ENCODE measurements at regions not wholly inside any gene's neighbourhood (a gene's known extent, or its start where the extent isn't known, plus 50 kb on each side); places are given as distances from the start of the nearest gene placed in this dataset.

DNA sequence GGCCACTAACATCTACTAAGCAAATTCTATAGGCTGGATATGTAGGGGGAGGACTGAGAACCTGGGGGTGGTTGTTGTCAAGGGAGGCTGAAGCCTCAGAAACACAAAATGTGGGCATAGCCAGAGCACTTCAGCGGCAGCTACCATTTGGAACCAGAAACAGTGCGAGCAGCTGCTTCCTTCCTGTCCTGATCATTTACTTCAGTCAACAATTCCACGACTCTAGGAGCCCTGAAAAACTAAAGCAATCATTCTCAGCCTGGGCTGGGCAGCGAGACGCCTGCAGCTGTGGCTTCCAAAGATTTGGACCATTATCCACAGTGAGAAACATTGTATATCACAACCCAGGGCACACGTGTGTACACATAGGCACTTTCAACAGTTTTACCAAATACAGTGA, 93.9 kb upstream of the WSCD1 start (continued):
- TF ChIP-seq IRF1 (CRISPR knock-in tag; IDR thresholded peaks at IDR 0.05) = no peak
- TF ChIP-seq ZNF396 (CRISPR knock-in tag; IDR thresholded peaks at IDR 0.05; ENCODE audit: borderline replicate concordance) = no peak

DNA sequence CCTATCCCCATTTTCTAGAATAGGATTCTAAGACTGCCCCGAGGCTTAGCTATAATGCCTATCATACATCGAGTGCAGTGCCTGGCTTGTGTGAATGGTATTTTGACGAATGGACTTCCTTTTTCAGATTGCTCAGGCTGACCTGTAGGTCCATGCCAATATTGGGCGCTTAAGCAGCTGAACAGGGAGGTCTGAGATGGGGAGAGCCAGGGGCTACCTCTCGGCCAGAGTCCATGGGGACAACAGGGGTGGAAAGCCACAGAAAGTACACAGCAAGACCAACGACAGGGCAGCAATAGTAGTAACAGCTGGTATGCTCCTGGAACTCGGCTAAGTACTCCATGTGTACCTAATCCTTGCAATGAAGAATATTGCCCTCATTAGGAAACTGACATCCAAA, 91.7 kb upstream of the WSCD1 start:
- Mint-ChIP-seq H3K27ac (no peak overlapping the region), H3K4me1 (no peaks in the 10 kb centered on the region), H3K27me3 (ENCODE audit: low read depth) (no peaks in the 10 kb centered on the region; the same call in 1 of the 2 replicates), H3K36me3 (peaks cover 10% of the 10 kb centered on the region; the same call in 1 of the 2 replicates), H3K4me3 (no peak overlapping the region), H3K9me3 (peaks cover 24% of the 10 kb centered on the region)
- POLR2A ChIA-PET = no interaction called here
- DNase-seq (ENCODE audit: low spot score) = no peak
- no peak for ATAC-seq
- CTCF ChIA-PET = no interaction called here
- TF ChIP-seq, protein P1, sequence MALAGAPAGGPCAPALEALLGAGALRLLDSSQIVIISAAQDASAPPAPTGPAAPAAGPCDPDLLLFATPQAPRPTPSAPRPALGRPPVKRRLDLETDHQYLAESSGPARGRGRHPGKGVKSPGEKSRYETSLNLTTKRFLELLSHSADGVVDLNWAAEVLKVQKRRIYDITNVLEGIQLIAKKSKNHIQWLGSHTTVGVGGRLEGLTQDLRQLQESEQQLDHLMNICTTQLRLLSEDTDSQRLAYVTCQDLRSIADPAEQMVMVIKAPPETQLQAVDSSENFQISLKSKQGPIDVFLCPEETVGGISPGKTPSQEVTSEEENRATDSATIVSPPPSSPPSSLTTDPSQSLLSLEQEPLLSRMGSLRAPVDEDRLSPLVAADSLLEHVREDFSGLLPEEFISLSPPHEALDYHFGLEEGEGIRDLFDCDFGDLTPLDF (CRISPR knock-in tag; IDR thresholded peaks at IDR 0.05) = no peak
- TF ChIP-seq HMGA2 (CRISPR knock-in tag; IDR thresholded peaks at IDR 0.05) = no peak
- TF ChIP-seq, protein P2, sequence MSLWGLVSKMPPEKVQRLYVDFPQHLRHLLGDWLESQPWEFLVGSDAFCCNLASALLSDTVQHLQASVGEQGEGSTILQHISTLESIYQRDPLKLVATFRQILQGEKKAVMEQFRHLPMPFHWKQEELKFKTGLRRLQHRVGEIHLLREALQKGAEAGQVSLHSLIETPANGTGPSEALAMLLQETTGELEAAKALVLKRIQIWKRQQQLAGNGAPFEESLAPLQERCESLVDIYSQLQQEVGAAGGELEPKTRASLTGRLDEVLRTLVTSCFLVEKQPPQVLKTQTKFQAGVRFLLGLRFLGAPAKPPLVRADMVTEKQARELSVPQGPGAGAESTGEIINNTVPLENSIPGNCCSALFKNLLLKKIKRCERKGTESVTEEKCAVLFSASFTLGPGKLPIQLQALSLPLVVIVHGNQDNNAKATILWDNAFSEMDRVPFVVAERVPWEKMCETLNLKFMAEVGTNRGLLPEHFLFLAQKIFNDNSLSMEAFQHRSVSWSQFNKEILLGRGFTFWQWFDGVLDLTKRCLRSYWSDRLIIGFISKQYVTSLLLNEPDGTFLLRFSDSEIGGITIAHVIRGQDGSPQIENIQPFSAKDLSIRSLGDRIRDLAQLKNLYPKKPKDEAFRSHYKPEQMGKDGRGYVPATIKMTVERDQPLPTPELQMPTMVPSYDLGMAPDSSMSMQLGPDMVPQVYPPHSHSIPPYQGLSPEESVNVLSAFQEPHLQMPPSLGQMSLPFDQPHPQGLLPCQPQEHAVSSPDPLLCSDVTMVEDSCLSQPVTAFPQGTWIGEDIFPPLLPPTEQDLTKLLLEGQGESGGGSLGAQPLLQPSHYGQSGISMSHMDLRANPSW (CRISPR knock-in tag; conservative IDR thresholded peaks at IDR 0.05; ENCODE audit: low read depth) = no peak
- TF ChIP-seq, protein P3, sequence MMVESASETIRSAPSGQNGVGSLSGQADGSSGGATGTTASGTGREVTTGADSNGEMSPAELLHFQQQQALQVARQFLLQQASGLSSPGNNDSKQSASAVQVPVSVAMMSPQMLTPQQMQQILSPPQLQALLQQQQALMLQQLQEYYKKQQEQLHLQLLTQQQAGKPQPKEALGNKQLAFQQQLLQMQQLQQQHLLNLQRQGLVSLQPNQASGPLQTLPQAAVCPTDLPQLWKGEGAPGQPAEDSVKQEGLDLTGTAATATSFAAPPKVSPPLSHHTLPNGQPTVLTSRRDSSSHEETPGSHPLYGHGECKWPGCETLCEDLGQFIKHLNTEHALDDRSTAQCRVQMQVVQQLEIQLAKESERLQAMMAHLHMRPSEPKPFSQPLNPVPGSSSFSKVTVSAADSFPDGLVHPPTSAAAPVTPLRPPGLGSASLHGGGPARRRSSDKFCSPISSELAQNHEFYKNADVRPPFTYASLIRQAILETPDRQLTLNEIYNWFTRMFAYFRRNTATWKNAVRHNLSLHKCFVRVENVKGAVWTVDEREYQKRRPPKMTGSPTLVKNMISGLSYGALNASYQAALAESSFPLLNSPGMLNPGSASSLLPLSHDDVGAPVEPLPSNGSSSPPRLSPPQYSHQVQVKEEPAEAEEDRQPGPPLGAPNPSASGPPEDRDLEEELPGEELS (CRISPR knock-in tag; IDR thresholded peaks at IDR 0.05) = no peak
- TF ChIP-seq, protein P4, sequence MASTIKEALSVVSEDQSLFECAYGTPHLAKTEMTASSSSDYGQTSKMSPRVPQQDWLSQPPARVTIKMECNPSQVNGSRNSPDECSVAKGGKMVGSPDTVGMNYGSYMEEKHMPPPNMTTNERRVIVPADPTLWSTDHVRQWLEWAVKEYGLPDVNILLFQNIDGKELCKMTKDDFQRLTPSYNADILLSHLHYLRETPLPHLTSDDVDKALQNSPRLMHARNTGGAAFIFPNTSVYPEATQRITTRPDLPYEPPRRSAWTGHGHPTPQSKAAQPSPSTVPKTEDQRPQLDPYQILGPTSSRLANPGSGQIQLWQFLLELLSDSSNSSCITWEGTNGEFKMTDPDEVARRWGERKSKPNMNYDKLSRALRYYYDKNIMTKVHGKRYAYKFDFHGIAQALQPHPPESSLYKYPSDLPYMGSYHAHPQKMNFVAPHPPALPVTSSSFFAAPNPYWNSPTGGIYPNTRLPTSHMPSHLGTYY (CRISPR knock-in tag; IDR thresholded peaks at IDR 0.05) = no peak
- no peak for TF ChIP-seq SOX15 (CRISPR knock-in tag; IDR thresholded peaks at IDR 0.05)
- TF ChIP-seq JUN (CRISPR knock-in tag; IDR thresholded peaks at IDR 0.05) = no peak
- TF ChIP-seq ETV6 (CRISPR knock-in tag; IDR thresholded peaks at IDR 0.05) = no peak
- no peak for TF ChIP-seq GABPB1 (CRISPR knock-in tag; IDR thresholded peaks at IDR 0.05)
- no peak for TF ChIP-seq CREM (CRISPR knock-in tag; IDR thresholded peaks at IDR 0.05)
- no peak for TF ChIP-seq SMAD4 (CRISPR knock-in tag; IDR thresholded peaks at IDR 0.05)
- no peak for TF ChIP-seq FOXJ3 (CRISPR knock-in tag; IDR thresholded peaks at IDR 0.05; ENCODE audit: borderline replicate concordance)
- no peak for TF ChIP-seq SMAD3 (CRISPR knock-in tag; IDR thresholded peaks at IDR 0.05; ENCODE audit: borderline replicate concordance)
- TF ChIP-seq ATF1 (CRISPR knock-in tag; IDR thresholded peaks at IDR 0.05) = no peak
- TF ChIP-seq, protein P5, sequence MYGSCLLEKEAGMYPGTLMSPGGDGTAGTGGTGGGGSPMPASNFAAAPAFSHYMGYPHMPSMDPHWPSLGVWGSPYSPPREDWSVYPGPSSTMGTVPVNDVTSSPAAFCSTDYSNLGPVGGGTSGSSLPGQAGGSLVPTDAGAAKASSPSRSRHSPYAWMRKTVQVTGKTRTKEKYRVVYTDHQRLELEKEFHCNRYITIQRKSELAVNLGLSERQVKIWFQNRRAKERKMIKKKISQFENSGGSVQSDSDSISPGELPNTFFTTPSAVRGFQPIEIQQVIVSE (CRISPR knock-in tag; IDR thresholded peaks at IDR 0.05; ENCODE audit: borderline replicate concordance) = no peak
- TF ChIP-seq FOXP1 (CRISPR knock-in tag; IDR thresholded peaks at IDR 0.05; ENCODE audit: borderline replicate concordance) = no peak
- no peak for TF ChIP-seq ZBTB43 (CRISPR knock-in tag; IDR thresholded peaks at IDR 0.05)
- no peak for TF ChIP-seq FOXK1 (CRISPR knock-in tag; IDR thresholded peaks at IDR 0.05)
